SIG-M5 treated with dmso at 0.1 percent for 504 hours (cell line): ENCODE measurements at regions not wholly inside any gene's neighbourhood (a gene's known extent, or its start where the extent isn't known, plus 50 kb on each side); places are given as distances from the start of the nearest gene placed in this dataset.

Experiments used
- DNase-seq: peaks from one replicate; lab custom pipeline; 2025; ENCODE audit not compliant: unreplicated experiment; lab: John Stamatoyannopoulos, UW

GRCh38 chr11:8740129-8740528, 57.5 kb downstream of the RPL27A start:
- no peak for DNase-seq

GRCh38 chr11:8744423-8744822, 61.8 kb downstream of the RPL27A start:
- no peak for DNase-seq

- no peak for DNase-seq
Observed at GRCh38 chr11:8745431-8746253, 63.0 kb downstream of the RPL27A start.

DNA sequence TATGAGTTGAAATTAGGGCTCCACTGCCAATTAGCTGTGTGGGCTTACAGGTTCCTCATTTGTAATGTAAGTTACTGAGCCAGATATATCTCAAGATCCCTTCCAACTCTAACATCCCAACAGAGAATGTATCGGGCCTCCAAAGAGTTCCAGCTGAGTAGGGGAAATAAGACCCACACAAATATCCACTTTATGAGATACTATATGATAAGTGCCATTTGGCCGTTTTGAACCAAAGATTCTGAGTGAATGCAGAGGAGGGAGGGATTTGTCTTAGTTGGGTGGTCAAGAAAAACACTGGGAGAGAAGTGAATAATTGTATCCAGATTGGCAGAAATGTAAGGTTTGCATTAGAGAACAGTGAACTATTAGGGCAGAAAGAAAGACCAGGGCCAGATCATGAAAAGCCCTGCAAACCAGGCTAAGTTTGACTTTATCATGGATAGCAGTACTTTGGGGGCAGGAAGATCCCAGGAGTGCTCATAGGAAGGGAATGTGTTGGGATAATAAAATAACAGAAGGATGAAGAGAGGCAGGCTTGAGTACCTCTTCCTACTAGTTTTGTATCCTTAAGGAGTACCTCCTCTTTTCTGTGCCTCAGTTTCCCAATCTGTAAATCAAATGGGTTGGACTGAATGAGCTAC, 63.9 kb downstream of the RPL27A start:
- no peak for DNase-seq

- DNase-seq = no peak
Observed at GRCh38 chr11:8747173-8747572, 64.6 kb downstream of the RPL27A start.

GRCh38 chr11:8748317-8748716, 65.7 kb downstream of the RPL27A start:
- DNase-seq = no peak

DNA sequence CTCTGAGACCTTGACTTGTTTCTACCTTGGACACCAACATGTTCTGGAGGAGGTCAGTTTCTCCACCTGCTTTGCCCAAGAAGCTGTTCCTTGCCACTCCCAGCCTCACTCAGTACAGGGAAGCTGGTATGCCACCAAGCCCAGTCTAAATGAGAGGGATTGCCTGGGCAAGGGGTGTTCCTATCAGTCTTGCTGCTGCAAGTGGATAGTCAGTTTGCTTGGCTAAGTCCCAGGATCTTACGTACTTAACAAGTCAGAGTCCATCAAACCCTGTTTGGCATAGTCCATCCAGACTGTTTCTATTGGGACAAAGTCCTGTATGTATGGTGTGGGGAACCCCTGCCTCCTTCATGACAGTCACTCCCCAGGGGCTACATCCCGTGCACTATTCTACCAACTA, 66.6 kb downstream of the RPL27A start:
- DNase-seq = no peak

GRCh38 chr11:8754241-8754640, 71.6 kb downstream of the RPL27A start:
- no peak for DNase-seq

GRCh38 chr11:8756201-8756600, 73.6 kb downstream of the RPL27A start:
- no peak for DNase-seq

- no peak for DNase-seq
Observed at GRCh38 chr11:8757047-8757446, 74.5 kb downstream of the RPL27A start.

DNA sequence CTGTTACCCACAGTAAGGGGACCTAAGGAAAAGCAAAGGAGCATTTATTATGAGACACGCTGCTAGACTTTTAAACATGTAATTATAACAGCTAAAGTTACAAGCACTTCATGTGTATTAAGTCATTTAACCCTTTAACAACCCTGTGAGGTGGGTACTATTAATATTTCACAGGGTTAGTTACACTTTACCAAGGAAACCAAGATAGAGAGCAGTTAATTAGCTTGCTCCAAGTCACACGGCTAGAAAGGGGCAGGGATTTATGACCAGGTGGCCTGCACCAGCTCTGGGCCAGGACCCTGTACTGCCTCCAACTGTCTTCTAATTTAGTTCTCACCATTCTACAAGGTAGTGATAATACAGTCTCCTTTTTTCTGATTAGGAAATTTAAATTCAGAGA, 74.9 kb downstream of the RPL27A start:
- DNase-seq = no peak

DNA sequence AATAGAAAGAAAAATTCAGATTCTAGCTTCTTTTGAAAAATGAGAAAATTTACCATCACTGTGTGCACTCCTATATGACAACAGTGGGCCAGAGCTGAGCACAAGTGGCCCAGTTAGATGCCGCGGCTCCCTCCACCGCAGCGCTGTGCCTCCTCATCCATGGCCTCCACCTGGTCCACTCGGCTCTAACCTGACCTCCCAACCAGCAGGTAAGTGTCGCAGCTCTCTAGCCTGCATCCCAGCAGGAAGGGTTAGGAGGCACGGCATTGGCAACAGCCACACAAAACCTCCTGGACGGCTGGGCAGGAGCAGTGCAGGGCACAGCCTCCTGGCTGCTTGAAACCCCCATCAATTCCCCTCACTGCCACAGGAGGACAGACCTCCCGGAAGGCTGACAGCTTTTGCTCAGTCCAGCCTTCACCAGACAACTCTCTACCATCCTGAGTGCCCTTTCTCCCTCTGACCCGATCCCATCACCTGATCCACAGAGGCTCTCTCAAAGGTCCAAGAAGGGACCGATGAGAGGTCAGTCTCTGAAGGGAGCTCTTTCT, 76.1 kb downstream of the RPL27A start:
- no peak for DNase-seq

DNA sequence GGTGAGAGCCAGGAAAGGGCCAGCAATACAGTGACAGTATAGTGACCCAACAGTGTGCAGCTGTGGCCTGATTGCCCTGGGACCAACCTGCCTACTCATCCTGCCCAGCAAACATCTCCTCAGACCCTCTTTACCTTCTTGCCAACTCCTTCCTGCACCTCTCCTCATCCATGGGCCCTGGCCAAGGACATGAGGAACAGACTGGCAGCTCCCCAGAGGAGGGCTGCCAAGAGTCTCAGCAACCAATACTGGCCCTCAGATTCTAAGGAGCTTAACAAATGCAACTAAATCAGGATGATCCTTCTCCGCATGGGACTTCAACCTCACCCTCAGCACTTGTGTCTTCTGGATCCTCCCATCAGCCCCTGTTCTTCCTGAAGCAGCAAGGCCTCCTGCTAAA, 77.0 kb downstream of the RPL27A start:
- no peak for DNase-seq

GRCh38 chr11:8760896-8761295, 78.3 kb downstream of the RPL27A start:
- DNase-seq = no peak

GRCh38 chr11:8763070-8763685, 80.6 kb downstream of the RPL27A start:
- no peak for DNase-seq

DNA sequence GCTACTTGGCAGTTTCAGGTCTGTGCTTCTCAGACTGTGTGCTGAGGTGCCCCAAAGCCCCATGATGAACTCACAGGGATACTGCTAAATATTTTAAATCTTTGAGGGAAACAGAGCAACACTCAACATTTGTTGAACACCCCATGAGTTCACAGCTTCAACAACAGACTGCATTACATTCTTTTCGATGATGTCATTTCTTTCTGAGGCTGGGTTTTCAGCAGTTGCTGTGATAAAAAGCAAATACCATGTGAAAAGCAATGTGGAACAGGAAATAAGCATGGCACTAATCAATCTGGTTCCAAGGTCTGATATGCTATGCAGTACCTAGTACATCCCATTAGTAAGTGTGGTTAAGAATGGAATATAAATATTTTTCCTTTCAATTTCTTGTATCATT, 82.7 kb downstream of the RPL27A start:
- no peak for DNase-seq

- no peak for DNase-seq
Observed at GRCh38 chr11:8766043-8766987, 83.7 kb downstream of the RPL27A start.

- no peak for DNase-seq
Observed at GRCh38 chr11:8766988-8767374, 84.4 kb downstream of the RPL27A start.

DNA sequence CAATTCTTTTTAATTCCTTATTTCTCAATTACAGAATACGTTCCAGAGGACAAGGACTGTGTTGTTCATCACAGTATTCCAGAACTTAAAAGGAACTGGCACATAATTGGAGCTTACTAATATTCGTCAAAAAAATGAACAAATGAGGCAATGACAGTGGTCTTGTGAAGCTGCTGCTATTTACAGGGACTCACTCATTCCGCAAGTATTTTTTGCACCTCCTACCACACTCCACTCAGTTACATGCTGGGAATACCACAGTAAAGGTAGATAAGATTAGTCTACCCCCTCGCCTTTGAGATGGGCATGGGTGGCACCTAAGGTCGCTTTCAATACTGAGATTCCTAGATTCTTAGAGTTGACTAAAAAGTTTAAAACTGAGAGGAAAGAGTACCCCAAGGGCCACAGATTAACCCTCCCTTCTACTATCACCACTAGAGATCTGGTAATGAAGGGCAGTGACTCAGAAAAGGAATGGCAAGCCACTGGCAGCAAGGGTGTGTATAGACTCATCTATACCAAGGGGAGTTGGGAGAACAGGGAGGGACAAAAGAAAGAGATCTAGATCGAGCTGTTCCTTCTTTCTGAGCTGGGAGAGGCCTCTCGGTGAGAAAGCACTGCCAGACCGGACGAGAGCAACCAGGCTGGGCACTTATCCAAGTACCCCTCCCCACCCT, 85.0 kb downstream of the RPL27A start:
- no peak for DNase-seq

GRCh38 chr11:8768625-8769333, 86.2 kb downstream of the RPL27A start:
- DNase-seq = no peak
